ENCODE measurements at regions not wholly inside any gene's neighbourhood (a gene's known extent, or its start where the extent isn't known, plus 50 kb on each side); places are given as distances from the start of the nearest gene placed in this dataset.

DNA sequence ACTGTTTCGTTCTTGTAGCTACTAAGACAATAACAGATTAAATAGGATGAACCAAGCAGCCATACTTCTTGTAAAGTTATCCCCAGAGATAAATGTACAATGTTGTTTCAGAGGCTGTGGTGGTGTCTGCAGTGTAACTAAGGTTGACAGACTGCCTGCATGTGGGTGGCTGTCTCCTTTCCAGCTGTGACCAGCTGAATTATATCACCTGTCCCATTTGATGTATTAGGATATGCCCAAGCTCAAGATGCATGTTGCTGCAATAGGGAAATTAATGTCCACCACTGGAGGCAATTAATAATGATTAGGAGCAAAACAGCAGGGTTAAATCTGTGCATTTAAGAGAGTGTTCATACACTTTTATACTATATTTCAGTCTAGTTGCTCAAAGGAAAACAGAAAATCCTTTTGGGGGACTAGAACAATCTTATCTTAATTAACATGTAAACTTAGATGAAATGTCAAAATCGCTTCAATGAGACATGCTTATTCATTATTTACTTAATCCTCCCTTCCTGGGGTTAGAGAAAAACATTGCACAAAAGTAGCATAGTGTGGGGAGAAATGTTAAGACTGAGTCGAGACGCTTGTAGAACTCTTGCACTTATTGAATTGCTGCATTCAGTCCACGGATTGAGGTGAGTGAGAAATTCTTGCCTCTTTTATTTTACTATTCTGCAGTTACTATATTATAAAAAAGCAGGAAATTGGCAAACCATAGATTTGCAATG is 269.0 kb downstream of the SNX10 start:
- no peak for DNase-seq

GRCh38 chr7:26562841-26563240 is 271.2 kb downstream of the SNX10 start:
- DNase-seq: no peak

- DNase-seq: no peak
Measured at GRCh38 chr7:26563406-26563805, 271.7 kb downstream of the SNX10 start.

DNA sequence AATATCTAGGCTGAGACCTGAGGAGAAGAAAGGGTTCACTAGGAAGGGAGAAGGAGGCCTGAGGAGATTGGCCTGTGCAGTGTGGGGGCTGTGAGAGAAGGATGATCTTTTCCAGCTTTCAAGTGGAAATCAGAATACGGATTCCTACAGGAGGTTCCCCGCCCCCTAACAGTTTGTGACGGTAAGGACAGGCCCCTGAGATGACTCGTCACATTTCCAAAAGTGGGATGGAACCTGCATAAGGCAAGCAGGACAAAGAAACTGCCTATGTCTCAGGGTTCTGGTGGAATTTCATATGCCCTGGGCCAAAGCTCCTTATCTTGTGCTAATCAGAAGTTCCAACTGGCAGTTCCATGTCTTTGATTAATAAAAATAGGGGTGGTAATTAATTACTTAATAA is 275.6 kb downstream of the SNX10 start:
- no peak for DNase-seq

GRCh38 chr7:26574476-26574875 is 282.8 kb downstream of the SNX10 start:
- DNase-seq: no peak

DNA sequence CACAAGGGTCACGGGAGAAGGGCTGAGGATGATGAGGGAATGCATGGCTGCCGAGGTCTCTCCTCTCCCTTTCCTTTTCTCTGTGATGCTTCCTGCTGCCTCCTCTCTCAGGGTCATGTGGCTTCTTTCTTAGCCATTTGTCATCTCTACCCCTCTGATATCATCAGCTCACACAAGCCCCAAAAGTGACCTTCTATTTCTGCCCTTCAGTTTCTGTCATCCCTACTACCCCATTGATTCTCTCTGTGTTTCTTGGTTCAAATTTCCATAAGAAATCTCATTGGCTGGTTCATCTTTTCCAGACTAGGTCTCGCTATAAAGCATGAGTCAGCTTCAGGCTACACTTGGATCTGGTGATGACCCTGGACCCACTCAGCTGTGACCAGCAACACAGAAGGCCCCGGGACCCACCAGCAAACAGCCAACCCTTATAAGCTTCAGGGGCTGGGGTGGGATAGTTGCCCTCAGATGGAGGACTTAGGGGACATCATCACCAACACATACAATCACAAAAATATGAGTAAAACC is 284.3 kb downstream of the SKAP2 start:
- no peak for DNase-seq

GRCh38 chr7:26580711-26581110 is 283.7 kb downstream of the SKAP2 start:
- DNase-seq: no peak

- no peak for DNase-seq
Measured at GRCh38 chr7:26583094-26583648, 281.2 kb downstream of the SKAP2 start.

DNA sequence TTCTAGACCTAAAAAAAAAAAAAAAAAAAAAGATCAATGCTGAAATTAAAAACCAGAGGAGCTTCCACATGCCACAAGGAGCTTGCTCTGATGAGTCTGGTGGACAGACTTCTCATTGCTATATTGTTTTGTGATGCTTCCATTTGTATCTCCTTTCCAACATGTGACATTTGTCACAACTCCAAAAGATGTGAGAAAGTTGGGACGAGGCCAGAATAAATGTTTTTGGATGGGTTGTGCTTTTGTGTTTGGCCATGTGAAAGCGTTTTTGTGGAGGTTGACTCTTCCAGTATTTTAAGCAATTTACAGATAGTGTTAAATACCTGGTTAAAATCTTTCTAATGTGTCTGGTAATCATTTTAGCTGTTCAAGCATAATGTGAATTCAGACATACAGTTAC is 280.1 kb downstream of the SKAP2 start:
- DNase-seq: no peak

DNA sequence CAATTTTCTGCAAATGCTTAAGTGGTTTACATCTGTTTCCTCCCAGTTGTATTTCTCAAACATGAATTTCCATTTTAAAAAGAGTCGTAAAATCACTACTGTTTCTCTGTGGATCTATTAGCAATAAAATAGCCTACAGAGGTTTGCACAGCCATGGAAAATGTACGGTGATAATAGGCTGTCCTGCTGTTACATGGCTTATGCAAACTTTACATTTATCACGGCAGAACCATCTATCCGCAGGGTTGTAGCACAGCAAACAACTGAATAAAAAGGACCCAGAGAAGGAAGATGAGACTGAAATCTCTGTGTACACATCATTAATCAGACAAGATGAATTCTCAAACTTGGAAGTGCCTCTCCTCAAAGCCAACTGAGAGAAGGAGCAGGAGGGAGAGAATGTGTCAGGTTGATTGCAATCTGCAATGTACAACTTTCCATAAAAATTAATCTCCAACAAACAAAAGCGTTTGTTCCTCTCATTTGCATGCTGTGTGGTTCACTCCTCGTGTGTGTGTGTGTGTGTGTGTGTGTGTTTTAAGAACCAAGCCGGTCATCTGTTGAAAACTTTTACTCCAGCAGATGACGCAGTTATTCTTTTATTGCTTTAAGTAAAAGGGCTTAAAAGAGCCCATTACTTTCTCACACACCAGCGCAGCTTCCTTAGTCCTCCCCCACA is 279.3 kb downstream of the SKAP2 start:
- no peak for DNase-seq

DNA sequence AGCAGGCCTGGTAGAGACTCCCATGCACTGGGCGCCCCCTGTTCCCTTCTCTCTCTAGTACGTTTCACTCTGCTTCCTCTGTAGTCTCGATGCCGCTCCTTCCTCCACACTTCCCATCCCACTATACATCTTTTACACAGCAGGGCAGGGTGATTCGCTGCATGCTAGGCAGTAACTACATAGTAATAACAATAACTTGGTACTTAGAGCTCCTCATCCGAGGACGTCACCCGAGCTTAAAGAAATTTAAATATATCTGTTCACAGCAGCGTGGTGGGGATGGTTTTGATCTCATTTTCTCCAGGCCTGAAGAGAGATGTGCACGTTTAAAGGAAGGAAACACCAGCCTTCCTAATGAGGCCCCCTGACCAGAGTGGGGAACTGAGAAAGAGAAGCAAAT is 276.9 kb downstream of the SKAP2 start:
- DNase-seq: no peak

- DNase-seq: no peak
Measured at GRCh38 chr7:26588511-26588910, 275.9 kb downstream of the SKAP2 start.

DNA sequence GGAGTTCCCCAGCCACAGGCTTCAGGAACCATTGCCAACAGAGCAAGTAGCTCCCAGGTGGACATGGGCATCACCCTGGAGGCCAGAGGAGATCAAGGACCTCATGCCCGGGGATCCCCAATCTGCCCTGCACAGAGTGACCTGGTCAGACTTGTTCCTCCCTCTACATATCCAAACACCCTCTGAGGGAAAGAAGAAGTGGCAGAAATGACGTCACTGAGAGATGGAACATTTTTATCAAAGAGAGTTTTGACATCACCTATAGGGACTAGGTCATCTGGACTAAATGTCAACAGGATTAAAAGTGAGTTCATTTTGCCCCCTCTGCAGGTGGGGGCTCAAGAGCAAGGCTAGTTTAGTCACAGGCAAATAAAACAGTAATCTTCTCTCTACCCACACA is 273.7 kb downstream of the SKAP2 start:
- no peak for DNase-seq

DNA sequence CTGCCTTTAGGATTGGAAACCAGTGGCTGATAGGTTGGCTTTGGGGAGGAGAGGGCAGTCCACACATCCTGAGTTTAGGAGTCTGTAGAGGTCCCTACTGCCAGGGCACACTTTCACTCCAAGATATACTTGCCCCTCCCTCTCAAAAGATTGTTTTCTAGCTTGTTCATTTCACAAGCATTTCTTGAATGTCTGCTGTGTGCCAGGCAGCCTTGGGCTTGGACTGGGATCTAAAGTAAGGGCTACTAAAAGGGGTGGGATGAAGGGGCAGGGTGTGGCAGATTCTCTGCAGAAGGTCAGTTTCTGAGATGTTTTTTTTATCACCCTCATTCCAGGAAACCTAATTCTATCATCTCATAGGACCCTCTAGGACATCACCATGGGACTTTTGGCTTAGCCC is 272.4 kb downstream of the SKAP2 start:
- no peak for DNase-seq

GRCh38 chr7:26593393-26593792 is 271.0 kb downstream of the SKAP2 start:
- DNase-seq: no peak

DNA sequence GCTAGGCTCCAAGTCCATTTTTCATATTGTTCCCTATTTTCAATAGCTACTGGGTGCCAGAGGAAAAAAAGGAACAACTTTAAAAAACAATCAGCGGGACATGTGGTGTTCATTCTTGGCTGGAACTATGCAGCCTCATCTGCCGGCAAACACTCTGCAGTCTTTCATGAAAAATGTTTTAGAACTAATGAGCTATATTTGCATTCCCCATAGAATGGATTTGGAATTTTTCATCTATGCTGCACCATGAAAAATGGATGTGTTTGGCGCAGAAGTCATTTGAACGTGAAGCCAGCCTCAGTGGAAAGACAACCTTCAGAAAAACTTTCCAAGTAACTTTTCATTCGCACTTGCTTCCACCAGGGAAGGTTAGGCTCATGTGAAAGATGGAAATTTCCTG is 270.5 kb downstream of the SKAP2 start:
- DNase-seq: no peak

DNA sequence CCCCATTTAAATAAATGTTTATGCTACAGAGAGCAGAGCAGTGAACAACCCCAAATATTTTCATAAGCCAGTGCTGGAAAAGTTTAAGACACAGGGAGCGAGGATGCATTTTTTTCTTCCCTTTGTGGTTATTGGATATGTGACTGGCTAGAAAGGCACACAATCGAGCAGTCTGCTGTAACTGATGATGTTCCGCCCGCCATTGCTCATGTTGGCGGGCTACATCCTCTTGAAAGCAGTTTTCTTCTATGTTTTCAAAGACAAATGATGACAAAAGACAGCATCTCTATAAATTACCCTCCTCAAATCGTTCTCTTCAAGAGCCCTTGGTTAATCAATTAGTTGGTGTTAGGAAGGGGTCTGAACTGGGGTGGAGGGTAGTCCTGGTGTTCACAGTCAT is 269.8 kb downstream of the SKAP2 start:
- DNase-seq: no peak

GRCh38 chr7:26598867-26599266 is 265.5 kb downstream of the SKAP2 start:
- DNase-seq: no peak

GRCh38 chr7:26599982-26600381 is 264.4 kb downstream of the SKAP2 start:
- DNase-seq: no peak

GRCh38 chr7:26600411-26600810 is 264.0 kb downstream of the SKAP2 start:
- DNase-seq: no peak

GRCh38 chr7:26603631-26604030 is 260.8 kb downstream of the SKAP2 start:
- DNase-seq: no peak

GRCh38 chr7:26608402-26608801 is 256.0 kb downstream of the SKAP2 start:
- DNase-seq: no peak

DNA sequence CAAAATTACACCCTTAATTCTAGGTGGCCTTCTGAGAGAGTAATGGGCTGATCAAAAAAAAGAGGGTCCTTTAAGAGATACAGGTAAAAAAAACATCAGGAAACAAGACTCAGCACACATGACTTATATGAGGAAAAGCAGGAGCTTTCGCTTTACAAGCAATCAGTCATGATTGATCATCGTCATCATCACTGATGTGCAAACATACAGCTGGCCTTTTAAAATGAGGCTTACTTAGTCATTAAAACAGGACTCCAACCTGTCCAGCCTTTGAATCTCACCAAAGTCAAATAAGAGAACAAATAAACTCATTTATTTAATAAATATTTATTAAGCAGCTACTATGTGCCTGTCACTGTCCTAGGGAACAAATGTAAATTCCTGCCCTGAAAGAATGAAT is 255.3 kb downstream of the SKAP2 start:
- no peak for DNase-seq

DNA sequence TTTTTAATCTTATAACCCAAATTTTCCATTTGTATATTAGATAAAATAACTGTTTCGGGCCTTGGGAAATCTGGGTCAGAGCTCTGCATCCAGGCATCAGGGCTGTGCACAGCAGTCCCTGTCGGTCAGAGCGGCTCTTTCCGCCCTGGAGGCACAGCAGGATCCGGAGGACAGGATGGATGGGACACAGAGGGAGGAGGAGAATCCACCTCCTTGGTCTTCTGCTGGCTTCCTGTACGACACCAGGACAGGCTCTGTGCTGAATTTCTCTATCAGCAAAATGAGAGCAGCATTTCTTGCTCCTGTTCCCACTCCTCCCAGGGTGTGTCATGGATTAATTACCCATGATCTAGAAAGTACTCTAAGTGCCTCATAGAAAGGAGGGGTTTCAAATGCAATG is 254.9 kb downstream of the SKAP2 start:
- DNase-seq: no peak
